NCI-H1417 (cell line): ENCODE measurements at regions not wholly inside any gene's neighbourhood (a gene's known extent, or its start where the extent isn't known, plus 50 kb on each side); places are given as distances from the start of the nearest gene placed in this dataset.
"Not testable (repeated sequence)": the region's sequence is repeated elsewhere in the genome, so short reads cannot be mapped to it uniquely, and the experiment has no call there.

Experiments used
- DNase-seq, 3 experiments: peaks; one replicate each; lab custom pipeline; 2025; lab: John Stamatoyannopoulos, UW

DNA sequence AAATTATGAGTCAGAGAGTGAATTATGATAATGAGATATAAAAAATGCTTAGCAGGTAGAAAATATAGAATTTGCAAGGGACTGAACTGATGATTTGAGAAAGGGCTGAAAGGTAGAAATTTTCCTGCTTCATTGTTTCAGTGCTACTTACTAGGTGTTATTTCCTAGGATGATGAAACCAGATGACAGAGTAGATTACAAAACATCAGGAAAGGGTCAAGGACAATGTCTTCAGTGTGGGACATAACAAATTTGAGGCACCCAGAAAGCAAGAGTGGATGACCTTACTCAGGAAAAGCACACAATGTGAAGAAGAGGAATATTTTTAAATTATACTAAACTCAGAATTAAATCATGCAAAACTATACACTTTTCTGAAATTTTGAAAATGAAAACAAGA lies 102.1 kb downstream of the SHCBP1 start:
- DNase-seq = no peak

DNA sequence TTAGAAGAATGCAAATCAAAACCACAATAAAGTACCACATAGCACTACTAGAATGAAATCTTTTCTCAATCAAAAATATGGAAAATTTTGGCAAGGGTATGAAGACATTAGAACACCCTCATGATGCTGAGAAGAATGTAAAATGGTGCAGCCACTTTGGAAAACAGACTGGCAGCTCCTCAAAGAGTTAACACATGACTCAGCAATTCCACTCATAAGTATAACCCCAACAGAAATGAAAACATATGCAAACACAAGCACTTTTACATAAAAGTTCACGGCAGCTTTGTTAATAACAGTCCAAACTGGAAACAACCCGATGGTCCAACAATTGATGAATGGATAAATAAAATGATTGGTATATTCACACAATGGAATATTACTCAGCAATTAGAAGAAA lies 124.5 kb downstream of the SHCBP1 start:
- no peak for DNase-seq

DNA sequence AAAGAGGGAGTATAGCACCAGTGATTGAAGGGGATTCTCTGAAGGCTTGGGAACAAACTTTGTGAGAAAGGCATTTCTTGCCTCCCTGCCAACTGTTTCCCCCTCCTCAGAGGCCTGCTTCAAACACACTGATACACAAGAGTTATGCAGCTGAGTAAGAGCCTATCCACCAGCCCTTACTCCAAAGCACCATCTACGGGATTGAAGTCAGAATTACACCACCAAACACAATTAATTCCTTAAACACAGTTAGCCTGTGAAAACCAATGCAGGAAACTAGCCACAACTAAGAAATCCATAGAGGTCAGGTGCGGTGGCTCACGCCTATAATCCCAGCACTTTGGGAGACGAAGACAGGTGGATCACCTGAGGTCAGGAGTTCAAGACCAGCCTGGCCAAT lies 138.3 kb downstream of the SHCBP1 start:
- DNase-seq = peak in 1 of 3 experiments; percentile 3

DNA sequence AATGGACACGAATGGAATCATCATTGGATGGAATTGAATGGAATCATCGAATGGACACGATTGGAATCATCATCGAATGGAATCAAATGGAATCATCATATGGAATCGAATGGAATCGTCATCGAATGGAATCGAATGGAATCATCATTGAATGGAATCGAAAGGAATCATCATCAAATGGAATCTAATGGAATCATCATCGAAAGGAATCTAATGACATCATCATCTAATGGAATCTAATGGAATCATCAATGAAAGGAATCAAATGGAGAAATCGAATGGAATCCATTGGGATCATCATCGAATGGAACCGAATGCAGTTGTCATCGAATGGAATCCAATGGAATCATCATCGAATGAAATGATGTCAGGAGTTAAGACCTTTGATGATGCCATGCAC lies 154.9 kb downstream of the SHCBP1 start:
- no peak for DNase-seq

DNA sequence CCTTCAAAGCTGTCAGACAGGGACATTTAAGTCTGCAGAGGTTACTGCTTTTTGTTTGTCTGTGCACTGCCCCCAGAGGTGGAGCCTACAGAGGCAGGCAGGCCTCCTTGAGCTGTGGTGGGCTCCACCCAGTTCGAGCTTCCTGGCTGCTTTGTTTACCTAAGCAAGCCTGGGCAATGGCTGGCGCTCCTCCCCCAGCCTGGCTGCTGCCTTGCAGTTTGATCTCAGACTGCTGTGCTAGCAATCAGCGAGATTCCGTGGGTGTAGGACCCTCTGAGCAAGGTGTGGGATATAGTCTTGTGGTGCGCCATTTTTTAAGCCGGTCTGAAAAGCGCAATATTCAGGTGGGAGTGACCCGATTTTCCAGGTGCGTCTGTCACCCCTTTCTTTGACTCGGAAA lies 166.4 kb downstream of the SHCBP1 start:
- not testable (repeated sequence) for DNase-seq

DNA sequence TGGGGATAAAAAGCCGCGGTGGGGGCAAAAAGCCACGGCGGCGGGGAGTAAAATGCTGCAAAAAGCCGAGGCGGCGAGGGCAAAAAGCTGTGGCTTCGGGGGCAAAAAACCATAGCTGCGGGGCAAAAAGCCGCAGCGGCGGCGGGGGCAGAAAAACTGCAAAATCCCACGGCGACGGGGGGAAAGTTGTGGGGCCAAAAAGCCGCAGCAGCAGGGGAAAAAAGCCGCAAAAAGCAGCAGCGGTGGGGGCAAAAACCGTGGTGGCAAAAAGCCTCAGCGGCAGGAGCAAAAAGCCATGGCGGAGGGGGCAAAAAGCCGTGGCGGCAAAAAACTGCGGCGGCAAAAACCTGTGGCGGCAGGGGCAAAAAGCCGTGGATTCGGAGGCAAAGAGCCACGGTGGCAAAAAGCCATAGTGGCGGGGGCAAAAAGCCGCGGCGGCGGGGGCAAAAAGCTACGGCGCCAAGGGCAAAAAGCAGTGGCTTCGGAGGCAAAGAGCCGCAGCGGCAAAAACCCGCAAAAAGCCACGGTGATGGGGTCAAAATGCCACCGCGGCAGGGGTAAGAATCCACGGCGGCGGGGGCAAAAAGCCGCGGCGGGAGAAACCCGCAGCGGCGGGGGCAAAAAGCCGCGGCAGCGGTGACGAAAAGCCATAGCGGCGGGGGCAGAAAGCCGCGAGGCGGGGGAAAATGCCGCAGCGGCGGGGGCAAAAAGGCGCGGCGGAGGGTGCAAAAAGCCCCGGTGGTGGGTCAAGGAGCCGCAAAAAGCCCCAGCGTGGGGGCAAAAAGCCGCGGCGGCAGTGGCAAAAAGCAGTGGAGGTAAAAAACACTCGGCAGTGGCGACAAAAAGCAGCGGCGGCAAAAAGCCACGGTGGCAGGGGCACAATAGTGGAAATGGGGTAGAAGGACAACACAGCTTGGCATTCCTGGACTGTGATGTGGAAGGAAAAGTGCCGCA lies 192.8 kb downstream of the SHCBP1 start:
- no peak for DNase-seq

DNA sequence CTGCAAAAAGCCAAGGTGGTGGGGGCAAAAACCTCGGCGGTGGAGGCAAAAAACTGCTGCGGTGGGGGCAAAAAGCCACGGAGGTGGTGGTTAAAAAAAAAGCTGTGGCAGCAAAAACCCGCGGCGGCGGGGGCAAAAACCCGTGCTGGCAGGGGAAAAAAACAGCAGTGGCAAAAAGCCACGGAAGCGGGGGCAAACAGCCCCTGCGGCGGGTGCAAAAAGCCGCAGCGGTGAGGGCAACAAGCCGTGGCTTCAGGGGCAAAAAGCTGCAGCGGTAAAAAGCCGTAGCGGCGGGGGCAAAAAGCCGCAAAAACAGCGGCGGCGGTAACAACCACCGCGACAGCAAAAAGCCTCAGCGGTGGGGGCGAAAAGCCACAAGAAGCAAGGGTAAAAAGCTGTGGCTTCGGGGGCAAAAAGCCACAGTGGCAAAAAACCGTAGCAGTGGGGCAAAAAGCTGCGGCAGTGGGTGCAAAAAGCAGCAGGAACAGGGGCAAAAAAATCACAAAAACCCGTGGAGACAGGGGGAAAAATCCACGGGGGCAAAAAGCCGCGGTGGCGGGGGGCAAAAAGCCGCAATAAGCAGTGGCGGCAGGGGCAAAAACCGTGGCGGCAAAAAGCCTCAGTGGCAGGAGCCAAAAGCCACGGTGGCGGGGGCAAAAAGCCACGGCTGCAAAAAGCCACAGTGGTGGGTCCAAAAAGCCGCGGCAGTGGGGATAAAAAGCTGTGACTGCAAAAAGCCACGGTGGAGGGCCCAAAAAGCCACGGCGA lies 193.7 kb downstream of the SHCBP1 start:
- DNase-seq = no peak

DNA sequence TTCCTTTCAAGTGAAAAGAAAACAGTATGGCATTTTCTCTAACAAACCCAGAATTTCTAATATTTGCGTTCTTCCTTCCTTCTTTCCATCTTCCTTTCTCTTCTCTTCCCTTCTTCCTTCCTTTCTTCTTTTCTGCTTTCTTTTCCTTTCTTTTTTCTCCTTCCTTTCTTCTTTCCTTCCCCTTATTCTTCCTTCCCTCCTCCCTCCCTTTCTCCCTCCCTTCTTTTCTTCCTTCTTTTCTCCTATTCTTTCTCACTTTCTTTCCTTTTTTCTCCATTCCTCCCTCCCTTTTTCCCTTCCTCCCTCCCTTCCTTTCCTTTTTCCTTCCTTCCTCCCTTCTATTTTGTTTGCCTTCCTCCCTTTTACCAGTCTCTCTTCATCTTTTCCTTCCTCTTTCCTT lies 194.8 kb downstream of the SHCBP1 start:
- no peak for DNase-seq

DNA sequence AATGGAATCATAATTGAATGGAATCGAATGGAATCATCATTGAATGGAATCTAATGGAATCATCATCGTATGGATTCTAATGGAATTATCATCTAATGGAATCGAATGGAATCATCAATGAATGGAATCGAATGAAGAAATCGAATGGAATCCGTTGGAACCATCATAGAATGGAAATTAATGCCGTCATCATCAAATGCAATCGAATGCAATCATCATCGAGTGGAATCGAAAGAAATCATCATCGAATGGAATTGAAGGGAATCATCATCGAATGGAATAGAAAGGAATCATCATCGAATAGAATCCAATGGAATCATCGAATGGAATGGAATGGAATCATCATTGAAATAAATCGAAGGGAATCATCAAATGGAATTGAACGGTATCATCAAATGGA lies 217.2 kb downstream of the SHCBP1 start:
- no peak for DNase-seq

DNA sequence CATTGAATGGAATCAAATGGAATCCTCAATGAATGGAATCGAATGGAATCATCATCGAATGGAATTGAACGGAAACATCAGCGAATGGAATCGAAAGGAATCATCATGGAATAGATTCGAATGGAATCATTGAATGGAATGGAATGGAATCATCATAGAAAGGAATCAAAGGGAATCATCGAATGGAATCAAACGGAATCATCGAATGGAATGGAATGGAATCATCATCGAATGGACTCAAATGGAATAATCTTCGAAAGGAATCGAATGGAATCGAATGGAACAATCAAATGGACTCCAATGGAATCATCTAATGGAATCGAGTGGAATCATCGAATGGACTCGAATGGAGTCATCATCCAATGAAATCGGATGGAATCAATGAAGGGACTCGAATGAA lies 222.6 kb downstream of the SHCBP1 start:
- not testable (repeated sequence) for DNase-seq

DNA sequence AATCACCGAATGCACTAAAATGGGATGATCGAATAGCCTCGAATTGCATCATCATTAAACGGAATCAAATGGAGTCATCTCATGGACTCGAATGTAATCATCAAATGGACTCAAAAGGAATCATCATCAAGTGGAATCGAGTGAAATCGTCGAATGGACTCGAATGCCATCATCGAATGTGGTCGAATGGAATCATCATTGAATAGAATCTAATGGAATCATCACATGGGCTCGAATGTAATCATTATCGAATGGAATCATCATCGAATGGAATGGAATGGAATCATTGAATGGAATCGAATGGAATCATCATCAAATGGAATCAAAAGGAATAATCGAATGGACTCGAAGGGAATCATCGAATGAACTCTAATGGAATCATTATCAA lies 224.3 kb downstream of the SHCBP1 start:
- DNase-seq = not testable (repeated sequence)

DNA sequence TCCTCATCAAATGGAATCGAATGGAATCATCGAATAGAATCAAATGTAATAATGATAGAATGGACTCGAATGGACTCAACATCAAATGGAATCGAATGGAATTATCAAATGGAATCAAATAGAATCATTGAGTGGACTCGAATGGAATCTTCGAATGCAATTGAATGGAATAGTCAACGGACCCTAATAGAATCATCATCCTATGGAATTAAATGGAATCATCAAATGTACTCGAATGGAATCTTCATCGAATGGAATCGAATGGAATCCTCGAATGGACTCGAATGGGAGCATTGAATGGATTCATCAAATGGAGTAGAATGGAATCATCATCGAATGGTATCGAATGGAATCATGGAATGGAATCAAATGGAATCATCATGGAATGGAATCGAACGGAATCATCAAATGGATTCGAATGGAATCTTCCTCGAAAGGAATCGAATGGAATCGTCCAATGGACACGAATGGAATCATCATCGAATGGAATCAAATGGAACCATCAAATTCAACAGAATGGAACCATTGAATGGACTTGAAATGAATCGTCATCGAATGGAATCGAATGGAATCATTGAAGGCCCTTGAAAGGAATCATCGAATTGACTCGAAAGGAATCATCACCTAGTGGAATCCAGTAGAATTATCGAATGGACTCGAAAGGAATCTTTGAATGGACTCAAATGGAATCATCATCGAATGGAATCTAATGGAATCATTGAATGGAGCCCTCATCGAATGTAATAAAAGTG lies 224.9 kb downstream of the SHCBP1 start:
- not testable (repeated sequence) for DNase-seq

DNA sequence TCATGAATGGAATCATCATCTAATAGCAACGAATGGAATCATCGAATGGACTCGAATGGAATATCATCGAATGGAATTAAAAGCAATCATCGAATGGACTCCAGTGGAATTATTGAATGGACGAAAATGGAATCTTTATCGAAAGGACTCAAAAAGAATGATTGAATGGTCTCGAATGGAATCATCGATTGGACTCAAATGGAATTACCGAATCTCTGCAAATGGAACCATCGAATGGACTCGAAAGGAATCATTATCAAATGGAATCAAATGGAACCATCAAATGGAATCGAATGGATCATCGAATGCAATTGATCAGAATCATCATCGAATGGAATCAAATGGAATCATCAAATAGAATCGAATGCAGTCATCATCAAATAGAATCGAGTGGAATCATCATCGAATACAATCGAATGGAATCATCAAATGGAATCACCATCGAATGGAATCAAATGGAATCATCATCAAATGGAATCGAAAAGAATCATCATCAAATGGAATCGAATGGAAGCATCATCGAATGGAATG lies 225.7 kb downstream of the SHCBP1 start:
- not testable (repeated sequence) for DNase-seq

DNA sequence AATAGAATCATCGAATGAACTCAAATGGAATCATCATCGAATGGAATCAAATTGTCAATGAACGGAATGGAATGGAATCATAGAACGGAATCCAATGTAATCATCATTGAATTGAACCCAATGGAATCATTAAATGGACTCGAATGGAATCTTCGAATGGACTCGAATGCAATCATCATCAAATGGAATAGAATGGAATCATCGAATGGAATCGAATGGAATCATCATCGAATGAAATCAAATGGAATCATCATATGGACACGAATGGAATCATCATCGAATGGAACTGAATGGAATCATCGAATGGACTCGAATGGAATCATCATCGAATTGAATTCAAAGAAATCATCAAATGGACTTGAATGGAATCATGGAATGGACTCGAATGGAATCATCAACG lies 226.2 kb downstream of the SHCBP1 start:
- not testable (repeated sequence) for DNase-seq

DNA sequence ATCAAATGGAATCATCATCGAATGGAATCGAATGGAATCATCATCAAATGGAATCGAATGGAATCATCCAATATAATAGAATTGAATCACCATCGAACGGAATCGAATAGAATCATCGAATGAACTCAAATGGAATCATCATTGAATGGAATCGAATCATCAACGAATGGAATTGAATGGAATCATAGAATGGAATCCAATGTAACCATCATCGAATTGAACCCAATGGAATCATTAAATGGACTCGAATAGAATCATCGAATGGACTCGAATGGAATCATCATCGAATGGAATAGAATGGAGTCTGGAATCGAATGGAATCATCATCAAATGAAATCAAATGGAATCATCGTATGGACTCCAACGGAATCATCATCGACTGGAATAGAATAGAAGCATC lies 227.0 kb downstream of the SHCBP1 start:
- DNase-seq = not testable (repeated sequence)

DNA sequence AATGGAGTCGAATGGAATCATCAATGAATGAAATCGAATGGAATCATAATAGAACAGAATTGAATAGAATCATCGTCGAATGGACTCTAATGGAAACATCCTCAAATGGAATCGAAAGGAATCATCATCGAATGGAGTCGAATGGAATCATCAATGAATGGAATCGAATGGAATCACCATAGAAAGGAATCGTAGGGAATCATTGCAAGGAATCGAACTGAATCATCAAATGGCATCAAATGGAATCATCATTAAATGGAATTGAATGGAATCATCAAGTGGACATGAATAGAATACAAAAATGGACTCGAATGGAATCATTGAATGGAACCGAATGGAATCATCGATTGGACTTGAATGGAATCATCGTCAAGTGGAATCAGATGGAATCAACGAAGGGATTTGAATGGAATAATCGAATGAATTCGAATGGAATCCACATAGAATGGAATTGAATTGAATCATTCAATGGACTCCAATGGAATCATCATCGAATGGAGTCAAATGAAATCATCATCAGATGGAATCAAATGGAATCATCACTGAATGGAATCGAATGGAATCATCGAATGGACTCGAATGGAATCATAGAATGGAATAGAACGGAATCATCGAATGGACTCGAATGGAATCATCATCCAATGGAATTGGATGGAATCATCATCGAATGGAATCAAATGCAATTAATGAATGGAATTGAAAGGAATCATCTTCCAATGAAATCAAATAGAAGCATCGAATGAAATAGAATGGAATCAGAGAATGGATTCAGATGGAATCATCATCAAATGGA lies 228.1 kb downstream of the SHCBP1 start:
- not testable (repeated sequence) for DNase-seq

DNA sequence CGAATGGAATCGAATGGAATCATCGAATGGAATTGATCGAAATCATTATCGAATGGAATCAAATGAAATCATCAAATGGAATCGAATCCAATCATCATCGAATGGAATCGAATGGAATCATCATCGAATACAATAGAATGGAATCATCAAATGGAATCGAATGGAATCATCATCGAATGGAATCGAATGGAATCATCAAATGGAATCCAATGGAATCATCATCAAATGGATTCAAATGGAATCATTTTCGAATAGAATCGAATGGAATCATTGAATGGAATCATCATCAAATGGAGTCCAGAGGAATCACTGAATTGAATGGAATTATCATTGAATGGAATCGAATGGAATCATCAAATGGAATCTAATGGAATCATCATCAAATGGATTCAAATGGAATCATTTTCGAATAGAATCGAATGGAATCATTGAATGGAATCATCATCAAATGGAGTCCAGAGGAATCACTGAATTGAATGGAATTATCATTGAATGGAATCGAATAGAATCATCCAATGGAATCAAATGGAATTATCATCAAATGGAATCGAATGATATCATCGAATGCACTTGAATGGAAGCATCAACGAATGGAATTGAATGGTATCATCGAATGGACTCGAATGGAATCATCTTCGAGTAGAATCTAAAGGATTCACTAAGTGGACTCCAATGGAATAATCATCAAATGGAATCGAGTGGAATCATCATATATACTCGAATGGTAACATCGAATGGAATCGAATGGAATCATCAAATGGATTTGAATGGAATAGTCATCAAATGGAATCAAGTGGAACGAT lies 230.3 kb downstream of the SHCBP1 start:
- DNase-seq = not testable (repeated sequence)

DNA sequence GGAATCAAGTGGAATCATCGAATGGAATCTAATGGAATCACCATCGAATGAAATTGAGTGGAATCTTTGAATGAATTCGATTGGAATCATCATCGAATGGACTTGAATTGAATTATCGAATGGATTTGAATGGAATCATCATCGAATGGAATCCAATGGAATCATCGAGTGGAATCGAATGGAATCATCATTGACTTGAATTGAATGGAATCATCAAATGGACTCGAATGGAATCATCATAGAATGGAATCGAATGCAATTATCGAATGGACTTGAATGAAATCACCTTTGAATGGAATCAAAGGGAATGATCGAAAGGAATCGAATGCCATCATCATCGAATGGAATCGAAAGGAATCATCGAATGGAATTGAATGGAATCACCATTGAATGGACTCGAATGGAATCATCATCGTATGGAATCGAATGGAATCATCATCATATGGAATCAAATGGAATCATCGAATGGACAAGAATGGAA lies 231.6 kb downstream of the SHCBP1 start:
- DNase-seq = not testable (repeated sequence)

DNA sequence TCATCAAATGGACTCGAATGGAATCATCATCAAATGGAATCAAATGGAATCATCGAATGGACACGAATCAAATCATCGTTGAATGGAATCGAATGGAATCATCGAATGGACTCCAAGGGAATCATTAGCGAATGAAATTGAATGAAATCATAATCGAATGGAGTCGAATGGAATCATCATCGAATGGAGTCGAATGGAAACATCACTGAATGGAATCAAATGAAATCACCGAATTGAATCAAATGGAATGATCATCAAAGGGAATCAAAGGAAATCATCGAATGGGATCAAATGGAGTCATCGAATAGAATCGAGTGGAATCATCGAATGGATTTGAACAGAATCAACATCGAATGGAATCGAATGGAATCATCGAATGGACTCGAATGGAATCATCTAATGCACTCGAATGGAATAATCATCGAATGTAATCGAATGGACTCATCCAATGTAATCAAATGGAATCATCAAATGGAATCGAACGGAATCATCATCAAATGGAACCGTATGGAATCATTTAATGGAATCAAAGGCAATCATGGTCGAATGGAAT lies 232.2 kb downstream of the SHCBP1 start:
- not testable (repeated sequence) for DNase-seq

DNA sequence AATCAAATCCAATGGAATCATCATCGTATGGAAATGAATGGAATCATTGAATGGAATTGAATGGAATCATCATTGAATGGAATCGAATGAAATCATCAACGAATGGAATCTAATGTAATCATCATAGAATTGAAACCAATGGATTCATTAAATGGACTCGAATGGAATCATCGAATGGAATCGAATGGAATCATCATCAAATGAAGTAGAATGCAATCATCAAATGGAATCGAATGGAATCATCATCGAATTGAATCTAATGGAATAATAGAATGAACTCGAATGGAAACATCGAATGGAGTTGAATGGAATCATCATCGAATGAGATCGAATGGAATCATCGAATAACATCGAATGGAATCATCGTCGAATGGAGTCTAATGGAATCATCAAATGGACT lies 232.8 kb downstream of the SHCBP1 start:
- DNase-seq = not testable (repeated sequence)
